Osteoblast (primary cell): ENCODE measurements at regions not wholly inside any gene's neighbourhood (a gene's known extent, or its start where the extent isn't known, plus 50 kb on each side); places are given as distances from the start of the nearest gene placed in this dataset.

Source experiments
- DNase-seq: peaks from one replicate; pipeline ENCODE4 v3.0.0; 2011; ENCODE audit warnings: low spot score, mixed read lengths; ENCODE audit not compliant: insufficient read length; ENCODE audit errors: missing footprints
- H2AFZ ChIP-seq: 2 replicates; pipeline ENCODE4 v1.6.0; 2011; ENCODE audit warnings: mild to moderate bottlenecking, low read length
- H3K27ac ChIP-seq: 2 replicates; pipeline ENCODE4 v1.5.1; 2011; ENCODE audit warnings: mild to moderate bottlenecking, low read depth, low read length, moderate library complexity
- H3K27me3 ChIP-seq: 2 replicates; pipeline ENCODE4 v1.6.0; 2012; ENCODE audit warnings: mild to moderate bottlenecking, control low read depth, inconsistent platforms, low read length, moderate library complexity; ENCODE audit not compliant: insufficient read depth
- H3K36me3 ChIP-seq: 2 replicates; pipeline ENCODE4 v1.5.1; 2011; ENCODE audit warnings: mild to moderate bottlenecking, low read length, control low read depth, moderate library complexity; ENCODE audit not compliant: insufficient read depth
- H3K4me1 ChIP-seq: 2 replicates; pipeline ENCODE4 v1.5.1; 2011; ENCODE audit warnings: mild to moderate bottlenecking, low read length, control low read depth, moderate library complexity; ENCODE audit not compliant: insufficient read depth
- H3K4me2 ChIP-seq: 2 replicates; pipeline ENCODE4 v1.6.0; 2011; ENCODE audit warnings: mild to moderate bottlenecking, low read length; ENCODE audit not compliant: insufficient read depth
- H3K4me3 ChIP-seq: fragments of 200-600 bp; sonication (generic); 3 replicates; pipeline ENCODE4 v1.5.1; 2012; ENCODE audit warnings: mild to moderate bottlenecking, low read length, inconsistent platforms; ENCODE audit not compliant: insufficient read depth
- H3K79me2 ChIP-seq: 2 replicates; pipeline ENCODE4 v1.6.0; 2012; ENCODE audit warnings: mild to moderate bottlenecking, low read length, control low read depth, inconsistent platforms; ENCODE audit not compliant: insufficient read depth
- H3K9me3 ChIP-seq: 2 replicates; pipeline ENCODE4 v1.5.1; 2011; ENCODE audit warnings: low read depth, low read length, control low read depth
- H4K20me1 ChIP-seq: 2 replicates; pipeline ENCODE4 v1.6.0; 2012; ENCODE audit warnings: mild to moderate bottlenecking, low read length, control low read depth; ENCODE audit not compliant: insufficient read depth
- CTCF ChIP-seq: IDR thresholded peaks from 2 replicates; pipeline ENCODE4 v1.5.1; 2011; ENCODE audit warnings: mild to moderate bottlenecking, low read depth, low read length, moderate library complexity; ENCODE audit errors: extremely low read depth

GRCh38 chr10:24006741-24007140, 202.2 kb upstream of the KIAA1217 start:
- Histone ChIP-seq H3K79me2 (no peaks in the 10 kb centered on the region), H3K4me2 (no peak overlapping the region), H3K4me3 (no peak overlapping the region), H3K27ac (no peak overlapping the region), H3K27me3 (no peaks in the 10 kb centered on the region), H2AFZ (no peak overlapping the region), H4K20me1 (no peaks in the 10 kb centered on the region), H3K36me3 (no peaks in the 10 kb centered on the region), H3K4me1 (no peaks in the 10 kb centered on the region), H3K9me3 (no peaks in the 10 kb centered on the region)
- no peak for DNase-seq
- no peak for TF ChIP-seq CTCF

- Histone ChIP-seq H3K79me2 (no peaks in the 10 kb centered on the region), H3K4me1 (no peaks in the 10 kb centered on the region), H4K20me1 (no peaks in the 10 kb centered on the region), H3K4me3 (no peak overlapping the region), H3K27me3 (no peaks in the 10 kb centered on the region), H3K36me3 (no peaks in the 10 kb centered on the region), H3K9me3 (no peaks in the 10 kb centered on the region), H3K4me2 (no peak overlapping the region), H2AFZ (no peak overlapping the region), H3K27ac (no peak overlapping the region)
- DNase-seq = no peak
- TF ChIP-seq CTCF = no peak
Observed at GRCh38 chr10:24007359-24007758, 201.6 kb upstream of the KIAA1217 start.

- DNase-seq = no peak
Observed at GRCh38 chr10:24008164-24009091, 200.5 kb upstream of the KIAA1217 start.

More at GRCh38 chr10:24008164-24009091, 200.5 kb upstream of the KIAA1217 start:
- no peak overlapping the region for H3K27ac ChIP-seq
- H4K20me1 ChIP-seq = no peaks in the 10 kb centered on the region
- no peaks in the 10 kb centered on the region for H3K79me2 ChIP-seq
- TF ChIP-seq CTCF = no peak
- no peaks in the 10 kb centered on the region for H3K9me3 ChIP-seq
- no peaks in the 10 kb centered on the region for H3K4me1 ChIP-seq
- no peak overlapping the region for H3K4me2 ChIP-seq
- H3K27me3 ChIP-seq = no peaks in the 10 kb centered on the region
- no peaks in the 10 kb centered on the region for H3K36me3 ChIP-seq
- H3K4me3 ChIP-seq = no peak overlapping the region
- H2AFZ ChIP-seq = no peak overlapping the region
